ENCODE measurements at regions not wholly inside any gene's neighbourhood (a gene's known extent, or its start where the extent isn't known, plus 50 kb on each side); places are given as distances from the start of the nearest gene placed in this dataset.

DNA sequence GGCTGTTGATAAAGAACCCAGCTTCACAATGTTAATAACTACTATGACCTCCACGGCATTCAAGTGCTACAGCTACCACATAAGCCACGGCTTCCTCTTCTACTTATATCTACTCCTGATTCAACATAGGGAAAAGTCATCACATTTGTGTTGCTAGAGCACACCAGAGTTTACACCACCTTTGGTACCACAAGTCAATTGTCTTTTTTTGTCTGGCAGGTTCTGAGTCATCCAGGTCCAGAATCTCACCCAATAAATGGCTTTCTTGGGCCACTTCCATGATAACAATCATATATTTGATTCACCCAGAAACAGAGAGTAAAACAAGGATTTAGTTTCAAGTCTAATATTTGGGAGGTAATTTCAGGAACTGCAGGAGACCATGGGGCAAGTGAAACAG, 480.2 kb downstream of the TMX3 start:
- TF ChIP-seq, protein P1, sequence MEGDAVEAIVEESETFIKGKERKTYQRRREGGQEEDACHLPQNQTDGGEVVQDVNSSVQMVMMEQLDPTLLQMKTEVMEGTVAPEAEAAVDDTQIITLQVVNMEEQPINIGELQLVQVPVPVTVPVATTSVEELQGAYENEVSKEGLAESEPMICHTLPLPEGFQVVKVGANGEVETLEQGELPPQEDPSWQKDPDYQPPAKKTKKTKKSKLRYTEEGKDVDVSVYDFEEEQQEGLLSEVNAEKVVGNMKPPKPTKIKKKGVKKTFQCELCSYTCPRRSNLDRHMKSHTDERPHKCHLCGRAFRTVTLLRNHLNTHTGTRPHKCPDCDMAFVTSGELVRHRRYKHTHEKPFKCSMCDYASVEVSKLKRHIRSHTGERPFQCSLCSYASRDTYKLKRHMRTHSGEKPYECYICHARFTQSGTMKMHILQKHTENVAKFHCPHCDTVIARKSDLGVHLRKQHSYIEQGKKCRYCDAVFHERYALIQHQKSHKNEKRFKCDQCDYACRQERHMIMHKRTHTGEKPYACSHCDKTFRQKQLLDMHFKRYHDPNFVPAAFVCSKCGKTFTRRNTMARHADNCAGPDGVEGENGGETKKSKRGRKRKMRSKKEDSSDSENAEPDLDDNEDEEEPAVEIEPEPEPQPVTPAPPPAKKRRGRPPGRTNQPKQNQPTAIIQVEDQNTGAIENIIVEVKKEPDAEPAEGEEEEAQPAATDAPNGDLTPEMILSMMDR (IDR thresholded peaks at IDR 0.05), result no peak
- no peak for TF ChIP-seq POLR2A (IDR thresholded peaks at IDR 0.05)
